Muscle of back (tissue), 3 donors: ENCODE measurements at regions not wholly inside any gene's neighbourhood (a gene's known extent, or its start where the extent isn't known, plus 50 kb on each side); places are given as distances from the start of the nearest gene placed in this dataset.
A peak's percentile ranks its signal among the peaks of the same experiment; 100 is the strongest.

Experiments
- DNase-seq, 3 donors: peaks; one replicate each; pipeline versions ENCODE4 v3.0.0 to v3.0.0-alpha.2; 2013

- DNase-seq: no peak
Measured at GRCh38 chr9:90948156-90948555, 146.5 kb downstream of the SYK start.

- no peak for DNase-seq
Measured at GRCh38 chr9:90950600-90950999, 149.0 kb downstream of the SYK start.

GRCh38 chr9:90953200-90953599 is 151.6 kb downstream of the SYK start:
- DNase-seq: no peak

GRCh38 chr9:90953805-90954204 is 152.2 kb downstream of the SYK start:
- no peak for DNase-seq

GRCh38 chr9:90956026-90956810 is 154.6 kb downstream of the SYK start:
- no peak for DNase-seq

- no peak for DNase-seq
Measured at GRCh38 chr9:90958328-90958727, 156.7 kb downstream of the SYK start.

- DNase-seq: no peak
Measured at GRCh38 chr9:90960941-90961340, 159.3 kb downstream of the SYK start.

- no peak for DNase-seq
Measured at GRCh38 chr9:90961375-90961774, 159.8 kb downstream of the SYK start.

GRCh38 chr9:90964101-90965020 is 162.7 kb downstream of the SYK start:
- DNase-seq: peak in 1 of 3 donors; percentile 40

GRCh38 chr9:90965226-90966030 is 163.8 kb downstream of the SYK start:
- DNase-seq: peak in 1 of 3 donors; percentile 32

GRCh38 chr9:90966031-90966290 is 164.3 kb downstream of the SYK start:
- DNase-seq: no peak

GRCh38 chr9:90966480-90967144 is 165.0 kb downstream of the SYK start:
- peak in 1 of 3 donors; percentile 52 for DNase-seq

GRCh38 chr9:90967145-90967538 is 165.5 kb downstream of the SYK start:
- peak in 1 of 3 donors; percentile 77 for DNase-seq

- no peak for DNase-seq
Measured at GRCh38 chr9:90969021-90969675, 167.5 kb downstream of the SYK start.

- no peak for DNase-seq
Measured at GRCh38 chr9:90970608-90971007, 169.0 kb downstream of the SYK start.

- DNase-seq: no peak
Measured at GRCh38 chr9:90972057-90972456, 170.4 kb downstream of the SYK start.

GRCh38 chr9:90974016-90974415 is 172.4 kb downstream of the SYK start:
- peak in 1 of 3 donors; percentile 52 for DNase-seq

- no peak for DNase-seq
Measured at GRCh38 chr9:90974643-90975245, 173.1 kb downstream of the SYK start.

GRCh38 chr9:90975781-90976538 is 174.3 kb downstream of the SYK start:
- no peak for DNase-seq

GRCh38 chr9:90979138-90979551 is 177.5 kb downstream of the SYK start:
- no peak for DNase-seq
